Epithelial cell of proximal tubule (primary cell): ENCODE measurements at regions not wholly inside any gene's neighbourhood (a gene's known extent, or its start where the extent isn't known, plus 50 kb on each side); places are given as distances from the start of the nearest gene placed in this dataset.

Experiments used
- DNase-seq: peaks from one replicate; pipeline ENCODE4 v3.0.0-alpha.2; 2011; ENCODE audit warnings: low read depth
- H3K4me3 ChIP-seq: 2 replicates; pipeline ENCODE4 v1.5.1; 2011; ENCODE audit warnings: low read depth, mild to moderate bottlenecking, low read length
- TF ChIP-seq, protein P1 (sequence below): conservative IDR thresholded peaks from 2 replicates; pipeline ENCODE4 v1.5.1; 2012; ENCODE audit warnings: low read depth, mild to moderate bottlenecking, low read length

GRCh38 chr13:67821606-67822005 is 591.5 kb upstream of the PCDH9 start:
- TF ChIP-seq, protein P1, sequence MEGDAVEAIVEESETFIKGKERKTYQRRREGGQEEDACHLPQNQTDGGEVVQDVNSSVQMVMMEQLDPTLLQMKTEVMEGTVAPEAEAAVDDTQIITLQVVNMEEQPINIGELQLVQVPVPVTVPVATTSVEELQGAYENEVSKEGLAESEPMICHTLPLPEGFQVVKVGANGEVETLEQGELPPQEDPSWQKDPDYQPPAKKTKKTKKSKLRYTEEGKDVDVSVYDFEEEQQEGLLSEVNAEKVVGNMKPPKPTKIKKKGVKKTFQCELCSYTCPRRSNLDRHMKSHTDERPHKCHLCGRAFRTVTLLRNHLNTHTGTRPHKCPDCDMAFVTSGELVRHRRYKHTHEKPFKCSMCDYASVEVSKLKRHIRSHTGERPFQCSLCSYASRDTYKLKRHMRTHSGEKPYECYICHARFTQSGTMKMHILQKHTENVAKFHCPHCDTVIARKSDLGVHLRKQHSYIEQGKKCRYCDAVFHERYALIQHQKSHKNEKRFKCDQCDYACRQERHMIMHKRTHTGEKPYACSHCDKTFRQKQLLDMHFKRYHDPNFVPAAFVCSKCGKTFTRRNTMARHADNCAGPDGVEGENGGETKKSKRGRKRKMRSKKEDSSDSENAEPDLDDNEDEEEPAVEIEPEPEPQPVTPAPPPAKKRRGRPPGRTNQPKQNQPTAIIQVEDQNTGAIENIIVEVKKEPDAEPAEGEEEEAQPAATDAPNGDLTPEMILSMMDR = no peak
- no peak for DNase-seq
- H3K4me3 ChIP-seq = no peak overlapping the region

- no peak overlapping the region for H3K4me3 ChIP-seq
- TF ChIP-seq, protein P1 = no peak
- DNase-seq = no peak
Measured at GRCh38 chr13:67806796-67807195, 576.7 kb upstream of the PCDH9 start.

GRCh38 chr13:67803118-67803517 is 573.0 kb upstream of the PCDH9 start:
- no peak for DNase-seq
- TF ChIP-seq, protein P1 = no peak
- H3K4me3 ChIP-seq = no peak overlapping the region

- no peak overlapping the region for H3K4me3 ChIP-seq
- TF ChIP-seq, protein P1 = no peak
- no peak for DNase-seq
Measured at GRCh38 chr13:67792151-67792676, 562.1 kb upstream of the PCDH9 start.

DNA sequence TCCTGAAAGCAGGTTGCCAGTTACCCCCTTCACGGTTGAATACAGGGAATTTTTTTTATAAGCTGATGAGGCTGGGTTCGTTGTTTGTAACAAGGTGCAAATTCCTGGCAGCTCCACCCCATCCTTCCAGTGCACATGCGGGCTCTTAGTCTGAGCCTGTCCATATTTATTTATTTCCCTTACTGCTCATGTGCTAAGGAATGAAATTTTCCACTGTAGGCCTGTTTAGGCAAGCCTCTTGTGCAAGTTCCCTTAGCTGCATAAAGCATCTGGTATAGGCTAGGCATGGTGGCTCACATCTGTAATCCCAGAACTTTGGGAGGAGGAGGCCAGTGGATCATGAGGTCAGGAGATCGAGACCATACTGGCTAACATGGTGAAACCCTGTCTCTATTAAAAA is 560.9 kb upstream of the PCDH9 start:
- TF ChIP-seq, protein P1 = no peak
- no peak for DNase-seq
- H3K4me3 ChIP-seq = no peak overlapping the region

GRCh38 chr13:67776151-67776550 is 546.0 kb upstream of the PCDH9 start:
- no peak for DNase-seq
- no peak overlapping the region for H3K4me3 ChIP-seq

DNA sequence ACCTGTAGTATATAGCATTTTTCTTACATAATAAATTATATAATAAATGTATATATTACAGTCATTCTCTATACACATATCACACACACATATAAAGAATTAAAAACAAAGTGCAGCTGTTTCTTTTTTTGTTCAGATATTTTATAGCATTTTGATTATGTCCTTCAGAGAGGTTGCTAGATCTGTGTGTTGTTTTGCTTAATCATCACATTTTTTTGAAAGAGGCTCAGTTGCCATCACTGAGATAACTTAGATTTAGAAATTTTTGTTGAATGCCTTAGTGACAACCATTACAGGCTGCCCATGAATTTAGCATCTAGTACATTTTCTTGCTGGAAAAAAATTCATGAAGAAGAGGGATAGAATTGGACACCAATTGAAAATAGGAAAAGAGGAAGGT is 545.2 kb upstream of the PCDH9 start:
- H3K4me3 ChIP-seq = no peak overlapping the region
- TF ChIP-seq, protein P1 = no peak
- no peak for DNase-seq

More at GRCh38 chr13:67776151-67776550, 546.0 kb upstream of the PCDH9 start:
- TF ChIP-seq, protein P1 = no peak
